Ammon's horn (tissue), 1 donor: ENCODE measurements at regions not wholly inside any gene's neighbourhood (a gene's known extent, or its start where the extent isn't known, plus 50 kb on each side); places are given as distances from the start of the nearest gene placed in this dataset.
A peak's percentile ranks its signal among the peaks of the same experiment; 100 is the strongest.
"Not testable (repeated sequence)": the region's sequence is repeated elsewhere in the genome, so short reads cannot be mapped to it uniquely, and the experiment has no call there.

Source experiments
- DNase-seq: peaks from one replicate; pipeline ENCODE4 v3.0.0-alpha.2; 2016; ENCODE audit warnings: low spot score

DNA sequence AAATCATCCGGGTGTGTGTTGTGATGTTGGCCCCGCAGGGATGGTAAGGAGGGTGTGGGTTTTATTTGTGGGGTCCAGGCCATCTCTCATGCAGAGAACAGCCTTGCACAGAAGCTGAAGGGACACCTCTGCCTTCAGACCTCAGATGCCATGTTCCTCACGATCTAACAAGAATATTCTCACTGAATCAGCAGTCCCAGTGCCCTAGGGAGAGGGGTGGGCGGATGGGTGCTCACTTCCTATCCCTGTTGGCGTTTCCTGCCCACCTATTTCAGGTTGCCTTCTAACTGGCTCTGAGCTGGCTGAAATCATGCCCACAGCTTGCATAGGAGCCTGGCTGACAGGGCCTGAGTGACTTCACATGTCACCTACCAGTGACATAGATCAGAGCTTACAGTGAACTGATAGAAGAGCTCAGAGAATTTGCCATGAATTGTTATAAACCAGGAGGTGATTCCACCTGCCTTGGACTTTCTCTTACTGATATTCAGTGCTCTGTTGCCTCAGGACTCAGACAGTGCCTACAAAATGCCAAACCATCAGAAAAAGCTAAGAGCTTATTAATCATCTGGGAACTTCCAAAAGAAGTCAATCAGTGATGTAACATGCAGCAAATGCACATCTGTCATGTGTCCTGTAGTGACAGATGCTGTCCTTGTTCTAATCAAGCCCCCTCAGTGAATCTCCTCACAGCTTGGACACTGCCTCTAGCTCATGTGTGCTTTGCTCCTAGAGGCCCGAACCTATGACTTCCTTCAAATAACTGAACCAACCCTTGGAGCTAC is 186.8 kb upstream of the ADRA1D start:
- no peak for DNase-seq

DNA sequence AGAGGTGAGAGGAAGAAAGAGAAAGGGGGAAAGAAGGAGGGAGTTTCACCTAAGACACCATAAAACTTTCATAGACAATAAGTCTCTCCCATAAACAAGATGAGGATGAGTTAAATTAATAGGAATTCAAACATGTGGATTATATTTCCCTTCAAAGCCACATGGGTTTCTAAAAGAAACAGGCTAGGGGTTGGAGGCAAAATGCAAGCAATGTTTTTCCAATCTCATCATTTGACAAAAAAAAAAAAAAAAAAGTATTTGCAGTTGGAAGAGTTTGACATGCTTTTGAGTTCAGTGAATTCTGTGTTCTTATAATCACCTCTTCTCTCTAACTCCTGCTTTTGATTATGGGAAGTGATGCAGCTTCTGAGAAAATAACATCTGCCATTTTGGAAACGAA is 186.1 kb upstream of the ADRA1D start:
- DNase-seq: no peak

DNA sequence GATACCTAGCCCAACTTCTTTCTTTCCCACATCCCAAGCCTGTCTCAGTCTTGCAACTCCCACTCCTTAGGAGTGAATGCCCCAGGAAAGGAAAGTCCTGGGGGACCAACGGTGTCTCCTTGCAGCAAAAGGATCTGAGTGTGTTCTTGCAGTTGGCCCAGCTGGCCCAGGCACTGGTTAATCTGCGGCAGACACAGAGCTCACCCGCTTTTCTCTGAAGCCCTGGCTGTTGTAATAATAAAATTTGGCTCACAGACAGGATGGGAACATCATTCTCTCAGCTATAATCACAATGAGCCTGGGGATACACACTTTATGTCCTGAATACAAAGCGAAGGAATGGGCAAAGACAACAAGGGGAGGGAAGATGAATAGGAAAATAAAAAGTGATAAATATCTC is 185.6 kb upstream of the ADRA1D start:
- DNase-seq: no peak

- DNase-seq: no peak
These were observed 182.4 kb upstream of the ADRA1D start for GRCh38 chr20:4431446-4431845.

DNA sequence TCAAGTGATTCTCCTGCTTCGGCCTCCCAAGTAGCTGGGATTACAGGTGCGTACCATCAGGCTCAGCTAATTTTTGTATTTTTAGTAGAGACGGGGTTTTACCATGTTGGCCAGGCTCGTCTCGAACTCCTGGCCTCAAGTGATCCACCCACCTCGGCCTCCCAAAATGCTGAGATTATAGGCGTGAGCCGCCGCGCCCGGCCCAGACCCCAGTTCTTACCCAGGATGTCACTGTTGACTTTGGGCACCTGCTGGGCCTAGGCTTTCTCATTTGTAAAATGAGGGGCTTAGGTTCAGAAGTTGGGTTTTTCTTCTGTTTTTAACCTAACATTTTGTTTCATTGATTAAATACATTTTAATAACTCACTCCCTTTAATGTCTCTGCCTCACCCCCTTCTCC is 181.7 kb upstream of the ADRA1D start:
- not testable (repeated sequence) for DNase-seq

DNA sequence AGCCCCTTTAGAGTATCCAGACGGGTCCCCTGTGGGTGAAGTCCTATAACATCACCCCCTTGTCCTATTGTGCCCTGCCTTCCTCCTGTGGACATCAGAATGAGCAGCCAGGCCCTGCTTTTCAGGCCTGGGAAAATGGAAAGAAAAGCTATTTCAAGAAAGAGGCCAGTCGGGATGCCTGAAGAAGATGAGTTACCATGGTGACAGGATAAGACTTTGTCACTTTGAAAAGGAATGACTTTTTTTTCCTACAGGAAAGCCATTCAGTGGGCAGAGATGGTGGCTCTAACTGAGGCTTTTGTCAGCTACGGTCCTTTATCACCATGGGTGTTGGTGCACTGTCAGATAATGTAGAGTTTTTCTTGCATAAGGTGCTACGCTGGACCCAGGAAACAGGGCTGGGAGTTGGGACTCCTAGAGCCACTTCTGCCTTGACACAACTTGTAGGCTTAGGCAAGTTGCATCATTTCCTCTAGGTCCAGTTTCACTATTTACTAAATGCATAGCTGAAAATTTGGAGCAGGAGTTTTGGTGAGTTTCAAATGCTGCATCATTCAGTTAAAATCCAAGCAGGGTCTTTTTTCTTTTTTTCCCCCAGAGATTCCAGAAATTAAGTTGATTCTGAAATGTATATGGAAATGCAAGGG is 179.0 kb upstream of the ADRA1D start:
- no peak for DNase-seq

GRCh38 chr20:4418141-4418540 is 169.1 kb upstream of the ADRA1D start:
- DNase-seq: no peak

DNA sequence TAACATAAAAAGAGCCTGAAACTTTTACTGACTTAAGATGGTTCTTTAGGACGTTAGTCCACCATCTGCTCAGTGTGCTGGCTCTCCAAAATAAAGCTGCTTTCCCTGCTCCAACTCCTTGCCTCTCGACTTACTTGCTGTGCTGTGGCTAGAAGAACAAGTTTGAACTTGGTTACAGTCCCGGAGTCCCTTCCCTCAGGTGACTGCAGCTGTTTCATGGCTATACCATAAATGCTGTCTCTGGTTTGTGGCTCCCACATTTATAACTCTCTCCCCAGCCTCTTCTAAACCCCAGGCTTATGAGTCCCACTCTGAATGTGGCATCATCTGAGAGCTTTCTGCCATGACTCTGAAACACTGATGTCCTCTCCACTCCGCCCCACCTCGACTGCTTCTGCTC is 166.2 kb upstream of the ADRA1D start:
- no peak for DNase-seq

- DNase-seq: no peak
These were observed 164.4 kb upstream of the ADRA1D start for GRCh38 chr20:4413314-4414049.

DNA sequence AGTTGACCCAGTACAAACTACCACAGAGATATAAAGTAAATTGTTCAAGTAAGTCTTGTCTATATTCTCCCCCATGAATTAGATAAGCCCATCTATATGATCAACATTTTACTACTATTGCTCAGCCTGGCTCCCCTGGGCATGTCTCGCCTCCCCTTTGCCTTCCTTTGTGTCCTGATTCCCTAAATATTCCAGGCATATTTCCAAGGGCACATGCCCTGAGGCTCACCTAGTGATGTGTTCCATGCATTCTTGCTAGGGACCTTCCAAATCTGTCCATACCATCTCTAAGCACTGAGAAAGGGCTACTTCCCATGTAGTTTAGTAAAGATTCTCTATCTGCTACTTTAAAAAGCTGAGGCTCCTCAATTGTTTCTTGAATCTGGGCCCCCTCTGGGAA is 163.1 kb upstream of the ADRA1D start:
- DNase-seq: no peak

- DNase-seq: no peak
These were observed 162.7 kb upstream of the ADRA1D start for GRCh38 chr20:4411744-4412143.

GRCh38 chr20:4406627-4407026 is 157.5 kb upstream of the ADRA1D start:
- DNase-seq: no peak

DNA sequence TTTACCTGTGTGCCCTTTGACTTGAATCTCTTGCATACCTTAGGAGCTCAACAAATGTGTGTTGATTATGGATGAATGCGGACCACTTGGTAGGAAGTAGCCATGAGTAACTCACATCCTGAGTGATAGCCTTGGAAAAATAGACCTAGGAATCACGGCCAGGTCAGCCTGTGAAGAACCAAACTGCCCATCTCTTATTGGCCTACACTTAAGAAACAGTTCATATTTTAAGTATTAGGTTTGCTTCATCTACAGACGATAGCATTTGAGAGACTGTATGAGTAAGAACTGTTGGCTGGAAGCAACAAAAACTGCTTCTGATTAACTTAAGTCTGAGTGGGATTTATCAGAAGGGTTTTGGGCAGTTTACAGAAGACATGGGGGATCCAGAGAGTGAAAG is 152.5 kb upstream of the ADRA1D start:
- no peak for DNase-seq

DNA sequence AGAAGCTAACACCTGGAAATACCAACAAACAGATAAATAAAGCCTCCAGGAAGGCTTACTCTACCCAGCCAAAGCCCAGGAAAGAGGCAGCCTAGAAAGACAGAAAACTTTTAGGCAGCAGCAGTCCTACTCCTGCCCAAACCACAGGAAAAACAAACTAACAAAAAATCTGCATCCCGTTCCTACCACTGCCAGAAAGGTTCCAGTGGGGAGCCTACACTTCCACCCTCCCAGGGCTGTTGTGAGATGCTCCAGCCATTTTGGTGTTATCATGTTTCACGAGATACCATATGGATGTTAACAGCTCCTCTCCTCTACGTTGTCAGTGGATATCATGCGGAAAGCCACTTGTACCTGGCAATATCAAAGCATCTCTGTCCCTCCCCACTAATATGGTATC is 135.9 kb upstream of the ADRA1D start:
- DNase-seq: no peak

DNA sequence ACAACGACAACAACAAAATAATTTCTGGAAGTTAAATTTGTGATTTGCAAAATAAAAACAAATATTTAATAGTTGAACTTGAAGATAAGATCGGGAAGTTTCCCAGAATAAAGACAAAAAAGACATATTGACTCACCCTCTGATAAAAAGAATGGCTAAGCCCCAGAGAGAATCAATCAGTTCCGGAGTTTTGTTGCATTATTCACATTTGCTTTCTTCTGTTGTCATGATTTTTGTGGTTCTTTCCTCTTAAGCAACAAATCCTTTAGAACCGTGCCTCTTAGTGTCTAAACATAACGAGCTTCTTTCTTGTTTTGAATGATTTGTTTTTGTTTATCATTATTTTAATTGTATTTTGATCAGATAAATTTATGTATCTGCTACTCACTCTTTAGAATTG is 134.9 kb upstream of the ADRA1D start:
- DNase-seq: no peak

DNA sequence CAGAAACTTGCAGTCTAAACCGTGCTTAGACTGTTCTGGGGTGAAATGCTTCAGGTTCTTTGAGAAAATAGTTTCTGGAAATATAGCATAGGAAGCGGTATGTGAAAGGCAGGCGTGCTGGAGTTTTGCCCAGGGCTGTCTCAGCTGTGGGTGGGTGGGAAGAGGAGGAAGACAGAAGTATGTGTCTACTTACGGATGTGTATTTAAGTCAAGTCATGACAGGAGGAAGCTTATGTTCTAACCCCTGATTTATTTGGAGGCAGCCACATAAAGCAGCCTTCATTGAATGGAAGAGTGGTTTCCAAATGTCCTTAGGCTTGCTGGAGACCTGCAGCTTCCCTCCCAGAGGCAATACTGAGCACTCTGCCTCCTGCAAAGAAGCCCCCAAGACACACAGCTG is 126.8 kb upstream of the ADRA1D start:
- peak; percentile 17 for DNase-seq

- DNase-seq: no peak
These were observed 124.4 kb upstream of the ADRA1D start for GRCh38 chr20:4373454-4373853.

GRCh38 chr20:4371623-4372251 is 122.7 kb upstream of the ADRA1D start:
- DNase-seq: no peak

DNA sequence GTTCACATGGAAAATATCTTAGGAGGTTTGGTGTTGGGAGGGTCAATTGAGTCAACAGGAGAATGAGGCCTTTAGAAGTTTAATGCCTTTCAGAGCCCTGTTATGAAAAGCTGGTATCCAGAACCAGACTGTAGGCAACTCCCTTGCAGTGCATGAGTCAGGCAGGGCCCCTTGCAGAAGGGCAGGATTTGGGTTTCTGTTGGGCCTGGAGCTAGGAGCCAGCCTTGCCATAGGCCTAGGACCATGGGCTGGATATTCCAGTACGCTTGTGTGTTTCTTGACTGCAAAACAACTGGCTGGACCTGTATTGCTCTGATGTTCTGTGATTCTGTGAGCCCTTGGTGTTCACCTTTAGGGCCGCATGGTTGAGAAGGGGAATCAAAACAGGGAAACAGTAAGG is 121.8 kb upstream of the ADRA1D start:
- no peak for DNase-seq

DNA sequence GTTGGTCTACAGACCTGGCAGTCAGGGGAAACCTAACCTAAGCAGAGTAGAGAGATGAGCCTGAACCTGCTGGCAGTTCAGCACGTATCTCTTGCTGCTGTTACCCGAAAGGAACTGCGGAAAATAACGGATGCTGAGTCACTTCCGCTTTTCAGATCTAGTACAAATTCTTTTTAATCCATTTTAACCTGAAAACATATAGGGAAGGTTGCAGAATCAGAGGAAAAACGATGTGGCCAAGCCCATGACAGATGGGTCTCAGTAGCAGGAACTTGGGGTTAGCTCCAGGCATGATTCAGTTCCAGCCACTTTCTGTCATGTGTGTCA is 120.7 kb upstream of the ADRA1D start:
- DNase-seq: no peak

DNA sequence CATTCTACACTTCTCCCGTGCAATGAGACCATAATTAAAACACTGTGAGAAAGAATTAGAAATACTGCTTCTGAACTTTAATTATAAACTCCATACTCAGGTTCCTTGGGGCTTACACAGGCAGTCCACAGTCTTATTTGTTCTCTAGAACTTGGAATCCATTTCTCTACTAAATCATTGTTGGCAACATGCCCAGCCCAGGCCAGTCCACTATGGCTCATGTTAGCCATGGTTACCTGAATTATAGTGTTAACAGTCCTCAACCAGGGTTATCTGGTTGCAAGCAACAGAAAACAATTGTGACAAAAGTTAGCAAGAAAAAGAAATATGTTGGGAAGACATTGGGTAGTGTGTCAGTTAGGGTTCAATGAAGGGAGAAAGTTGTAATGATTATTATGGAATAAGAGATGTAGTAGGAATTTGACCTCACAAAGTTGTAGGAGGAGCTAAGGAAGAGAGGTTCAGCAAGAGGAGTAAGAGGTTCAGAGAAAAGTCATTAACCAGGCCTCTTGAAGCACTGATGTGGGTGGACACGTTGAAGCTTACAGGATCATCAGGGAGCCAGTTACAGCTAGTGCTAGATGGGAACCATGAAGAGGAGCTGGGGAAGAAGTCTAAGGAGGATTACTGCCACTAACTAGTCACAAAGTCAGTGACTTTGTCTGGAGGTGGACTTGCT is 120.2 kb upstream of the ADRA1D start:
- DNase-seq: no peak

DNA sequence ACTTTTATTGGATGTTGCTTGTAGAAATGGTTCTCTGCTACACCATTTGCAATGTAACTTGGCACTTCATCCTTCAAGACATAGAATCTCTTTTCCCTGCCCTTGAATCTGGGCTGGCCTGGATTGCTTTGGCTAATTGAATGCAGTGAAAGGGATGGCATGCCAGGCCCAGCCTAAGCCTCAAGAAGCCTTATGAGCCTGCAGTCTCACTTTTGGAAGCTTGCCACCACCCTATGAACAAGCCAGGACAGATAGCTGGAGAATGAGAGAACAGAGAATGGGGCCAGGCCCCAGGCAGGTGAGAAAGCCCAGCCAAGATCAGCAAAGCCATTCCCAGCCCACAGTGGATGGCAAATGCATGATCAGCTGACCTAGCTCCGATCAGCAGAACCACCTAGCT is 117.0 kb upstream of the ADRA1D start:
- no peak for DNase-seq
